Naive B cell (primary cell): ENCODE measurements at regions not wholly inside any gene's neighbourhood (a gene's known extent, or its start where the extent isn't known, plus 50 kb on each side); places are given as distances from the start of the nearest gene placed in this dataset.

Experiments used
- ATAC-seq, 2 donors: fragments of 150-1000 bp; cut with Tn5 transposase; 2 replicates each; pipeline ENCODE4 v1.10.0; 2021; ENCODE audit warnings: low read depth in 2 of 2, mild to moderate bottlenecking in 2 of 2, moderate library complexity in 2 of 2
- DNase-seq: peaks from one replicate; pipeline ENCODE4 v3.0.0; 2022
- H3K27ac Mint-ChIP-seq, 6 donors: one replicate each; pipeline ENCODE4 v1.8.0; 2020 to 2022; ENCODE audit warnings: mild to moderate bottlenecking in 6 of 6, mixed read lengths in 6 of 6, moderate library complexity in 5 of 6, inconsistent platforms in 2 of 6
- H3K27me3 Mint-ChIP-seq, 3 donors: one replicate each; pipeline ENCODE4 v1.8.0; 2021 to 2022; ENCODE audit warnings: mixed read lengths in 3 of 3, mild to moderate bottlenecking in 1 of 3
- H3K36me3 Mint-ChIP-seq, 2 donors: one replicate each; pipeline ENCODE4 v1.8.0; 2020 to 2022; ENCODE audit warnings: mixed read lengths in 2 of 2, inconsistent platforms in 1 of 2, mild to moderate bottlenecking in 1 of 2
- H3K4me1 Mint-ChIP-seq, 3 donors: one replicate each; pipeline ENCODE4 v1.8.0; 2020 to 2022; ENCODE audit warnings: mixed read lengths in 3 of 3, inconsistent platforms in 1 of 3, mild to moderate bottlenecking in 1 of 3, moderate library complexity in 1 of 3
- H3K4me3 Mint-ChIP-seq, 8 donors: one replicate each; pipeline ENCODE4 v1.8.0; 2020 to 2022; ENCODE audit warnings: mild to moderate bottlenecking in 8 of 8, mixed read lengths in 8 of 8, moderate library complexity in 8 of 8, inconsistent platforms in 2 of 8
- H3K9me3 Mint-ChIP-seq, 7 donors: one replicate each; pipeline ENCODE4 v1.8.0; 2020 to 2022; ENCODE audit warnings: mixed read lengths in 7 of 7, mild to moderate bottlenecking in 5 of 7, inconsistent platforms in 2 of 7, moderate library complexity in 1 of 7

DNA sequence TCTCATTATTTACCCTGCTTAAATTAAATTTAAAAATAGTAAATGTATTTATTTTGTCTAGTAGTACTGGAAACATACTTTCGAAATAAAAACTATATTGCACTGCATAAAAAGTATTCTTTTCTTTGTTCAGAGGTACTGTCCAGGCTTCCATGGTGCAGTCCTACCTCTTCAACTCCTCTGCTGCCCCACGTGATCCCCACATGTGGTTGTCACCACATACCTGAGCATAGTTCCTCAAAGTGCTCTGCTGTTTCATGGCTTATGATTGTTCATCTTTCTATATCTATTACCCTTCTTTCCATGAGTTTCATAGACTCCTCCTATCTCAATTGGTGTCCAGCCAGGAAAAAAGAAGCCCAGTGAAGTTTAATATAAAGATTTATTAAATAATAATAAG is 317.5 kb upstream of the OR4E1 start:
- no peaks in the 10 kb centered on the region for H3K36me3 Mint-ChIP-seq
- H3K27me3 Mint-ChIP-seq: peaks cover 36 to 50% (median 45%) of the 10 kb centered on the region in 3 donors
- no peaks in the 10 kb centered on the region for H3K4me1 Mint-ChIP-seq
- H3K9me3 Mint-ChIP-seq: peaks cover 0 to 4% (median 0%) of the 10 kb centered on the region in 7 donors
- no peak overlapping the region for H3K4me3 Mint-ChIP-seq
- H3K27ac Mint-ChIP-seq: no peak overlapping the region
- no peak for ATAC-seq
- DNase-seq: no peak

DNA sequence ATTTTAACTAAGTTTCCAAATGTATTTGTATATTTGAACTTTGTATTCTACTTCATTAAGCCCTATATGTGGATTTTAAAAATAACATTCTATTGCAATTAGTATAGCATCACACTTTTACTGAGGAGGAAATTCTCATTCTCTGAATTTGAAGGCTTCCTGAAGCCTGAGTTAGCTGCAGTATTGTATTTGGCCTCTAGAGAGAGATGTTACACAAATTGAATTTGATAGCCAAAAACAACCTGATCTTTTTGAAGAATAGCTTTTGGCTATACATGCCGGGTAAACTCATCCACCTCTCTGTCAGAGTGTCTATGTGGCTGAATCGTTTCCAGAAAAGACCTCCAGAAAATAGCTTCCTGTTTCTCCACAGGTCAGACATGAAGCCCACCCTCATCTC is 316.5 kb upstream of the OR4E1 start:
- no peaks in the 10 kb centered on the region for H3K36me3 Mint-ChIP-seq
- ATAC-seq: no peak
- H3K27me3 Mint-ChIP-seq: peaks cover 45 to 48% (median 46%) of the 10 kb centered on the region in 3 donors
- no peak for DNase-seq
- H3K27ac Mint-ChIP-seq: no peak overlapping the region
- no peak overlapping the region for H3K4me3 Mint-ChIP-seq
- H3K9me3 Mint-ChIP-seq: peaks cover 0 to 4% (median 0%) of the 10 kb centered on the region in 7 donors
- no peaks in the 10 kb centered on the region for H3K4me1 Mint-ChIP-seq

DNA sequence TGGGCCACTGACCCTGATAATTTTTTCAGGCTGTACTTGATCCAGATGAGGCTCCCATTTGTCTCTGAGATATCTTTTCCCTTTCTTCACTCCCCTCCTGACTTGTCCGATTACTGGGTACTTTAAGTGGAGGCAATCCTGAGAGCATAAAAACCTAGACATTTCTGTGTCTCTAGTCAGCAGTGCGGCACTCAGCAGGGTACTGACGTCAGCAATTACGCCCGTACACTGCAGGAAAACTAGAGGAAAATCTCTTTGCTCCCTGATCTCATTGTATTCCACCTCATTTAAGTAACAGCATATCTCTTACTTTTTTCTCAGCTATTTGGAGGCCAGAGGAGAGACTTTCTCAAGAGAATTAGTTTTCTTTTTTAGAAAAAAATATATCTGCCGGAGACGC is 315.5 kb upstream of the OR4E1 start:
- no peak for DNase-seq
- no peak for ATAC-seq
- Mint-ChIP-seq H3K4me3 (no peak overlapping the region), H3K9me3 (peaks cover 0 to 3% (median 0%) of the 10 kb centered on the region in 7 donors), H3K27ac (peak overlapping the region in 1 of 6 donors; percentile 2), H3K27me3 (peaks cover 41 to 45% (median 44%) of the 10 kb centered on the region in 3 donors), H3K4me1 (no peaks in the 10 kb centered on the region), H3K36me3 (no peaks in the 10 kb centered on the region)

DNA sequence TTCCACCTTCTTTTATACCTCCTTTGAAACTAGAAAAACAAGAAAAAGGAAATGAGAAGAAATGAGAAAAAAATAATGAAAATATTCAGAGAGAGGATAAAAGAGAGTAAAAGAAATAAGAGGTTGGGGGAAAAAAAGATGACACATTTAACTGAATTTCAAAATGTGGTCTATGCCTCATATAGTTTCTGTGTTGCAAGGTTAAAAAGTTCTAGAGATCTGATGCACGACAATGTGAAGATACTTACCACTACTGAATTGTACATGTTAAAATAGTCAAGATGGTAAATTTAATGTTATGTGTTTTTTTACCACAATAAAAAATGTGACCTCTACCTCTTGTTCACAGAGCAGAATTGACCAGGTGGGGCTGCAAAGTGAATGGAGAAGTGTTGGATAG is 314.8 kb upstream of the OR4E1 start:
- no peak for ATAC-seq
- Mint-ChIP-seq H3K27ac (no peak overlapping the region), H3K36me3 (no peaks in the 10 kb centered on the region), H3K9me3 (no peaks in the 10 kb centered on the region), H3K4me1 (no peaks in the 10 kb centered on the region), H3K4me3 (no peak overlapping the region), H3K27me3 (peaks cover 40 to 46% (median 41%) of the 10 kb centered on the region in 3 donors)
- no peak for DNase-seq

DNA sequence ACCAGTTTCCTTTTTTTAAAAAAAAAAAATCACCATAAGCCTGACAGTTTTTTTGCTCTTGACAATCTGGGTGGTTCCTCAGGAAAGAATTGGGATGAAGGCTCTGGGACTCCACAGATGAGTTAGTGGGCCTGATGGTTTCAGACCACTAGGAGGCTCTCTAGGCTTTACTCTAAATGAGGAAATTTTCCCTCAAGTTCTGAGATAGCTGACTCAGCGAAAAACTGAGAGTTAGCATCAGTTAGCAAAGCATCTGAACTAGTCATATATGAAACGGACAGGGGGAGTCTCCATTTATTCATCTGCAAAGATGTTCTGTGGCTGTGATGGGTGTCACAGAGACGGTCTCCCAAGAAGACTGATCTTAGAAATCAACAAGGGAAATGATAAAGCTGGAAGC is 314.3 kb upstream of the OR4E1 start:
- Mint-ChIP-seq H3K27ac (peak overlapping the region in 1 of 6 donors; percentile 38), H3K27me3 (peaks cover 36 to 44% (median 37%) of the 10 kb centered on the region in 3 donors), H3K36me3 (no peaks in the 10 kb centered on the region), H3K4me1 (no peaks in the 10 kb centered on the region), H3K9me3 (no peaks in the 10 kb centered on the region), H3K4me3 (no peak overlapping the region)
- DNase-seq (no peak), ATAC-seq (no peak)

DNA sequence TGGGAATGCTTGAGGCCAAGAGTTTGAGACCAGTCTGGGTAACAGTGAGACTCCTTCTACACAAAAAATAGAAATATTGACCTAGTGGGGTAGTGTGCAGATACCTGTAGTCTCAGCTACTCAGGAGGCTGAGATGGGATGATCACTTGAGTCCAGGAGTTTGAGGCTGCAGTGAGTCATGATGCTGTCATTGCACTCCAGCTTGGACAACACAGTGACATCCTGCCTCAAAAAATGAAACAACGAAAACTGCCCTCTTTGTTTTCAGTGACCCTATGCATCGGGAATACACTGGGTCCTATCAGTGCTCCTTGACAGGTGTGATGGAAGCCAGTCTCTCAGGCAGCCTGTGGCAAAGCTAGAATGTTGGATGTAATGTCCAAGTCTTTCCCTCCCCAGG is 311.5 kb upstream of the OR4E1 start:
- H3K9me3 Mint-ChIP-seq: peaks cover 0 to 2% (median 0%) of the 10 kb centered on the region in 7 donors
- no peak for DNase-seq
- H3K36me3 Mint-ChIP-seq: no peaks in the 10 kb centered on the region
- no peak overlapping the region for H3K4me3 Mint-ChIP-seq
- H3K27me3 Mint-ChIP-seq: peaks cover 18 to 32% (median 30%) of the 10 kb centered on the region in 3 donors
- no peaks in the 10 kb centered on the region for H3K4me1 Mint-ChIP-seq
- ATAC-seq: no peak
- no peak overlapping the region for H3K27ac Mint-ChIP-seq

DNA sequence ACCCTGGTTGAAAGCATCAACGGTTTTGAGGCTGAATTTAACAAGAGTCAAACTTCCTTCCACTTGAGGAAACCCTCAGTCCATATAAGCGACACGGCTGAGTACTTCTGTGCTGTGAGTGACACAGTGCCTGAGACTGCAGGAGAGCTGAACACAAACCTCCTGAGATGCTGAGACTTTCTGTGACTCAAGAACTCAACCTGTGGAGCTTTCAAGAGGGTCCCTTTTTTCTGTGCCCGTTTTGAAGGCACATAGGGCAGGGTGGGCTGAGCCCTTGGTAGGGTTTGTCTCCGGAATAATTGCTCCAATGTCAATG is 305.3 kb upstream of the OR4E1 start:
- H3K4me3 Mint-ChIP-seq: no peak overlapping the region
- no peaks in the 10 kb centered on the region for H3K4me1 Mint-ChIP-seq
- H3K36me3 Mint-ChIP-seq: no peaks in the 10 kb centered on the region
- peaks cover 0 to 4% (median 0%) of the 10 kb centered on the region in 7 donors for H3K9me3 Mint-ChIP-seq
- no peak for DNase-seq
- no peak overlapping the region for H3K27ac Mint-ChIP-seq
- no peak for ATAC-seq
- H3K27me3 Mint-ChIP-seq: peaks cover 38 to 46% (median 40%) of the 10 kb centered on the region in 3 donors

DNA sequence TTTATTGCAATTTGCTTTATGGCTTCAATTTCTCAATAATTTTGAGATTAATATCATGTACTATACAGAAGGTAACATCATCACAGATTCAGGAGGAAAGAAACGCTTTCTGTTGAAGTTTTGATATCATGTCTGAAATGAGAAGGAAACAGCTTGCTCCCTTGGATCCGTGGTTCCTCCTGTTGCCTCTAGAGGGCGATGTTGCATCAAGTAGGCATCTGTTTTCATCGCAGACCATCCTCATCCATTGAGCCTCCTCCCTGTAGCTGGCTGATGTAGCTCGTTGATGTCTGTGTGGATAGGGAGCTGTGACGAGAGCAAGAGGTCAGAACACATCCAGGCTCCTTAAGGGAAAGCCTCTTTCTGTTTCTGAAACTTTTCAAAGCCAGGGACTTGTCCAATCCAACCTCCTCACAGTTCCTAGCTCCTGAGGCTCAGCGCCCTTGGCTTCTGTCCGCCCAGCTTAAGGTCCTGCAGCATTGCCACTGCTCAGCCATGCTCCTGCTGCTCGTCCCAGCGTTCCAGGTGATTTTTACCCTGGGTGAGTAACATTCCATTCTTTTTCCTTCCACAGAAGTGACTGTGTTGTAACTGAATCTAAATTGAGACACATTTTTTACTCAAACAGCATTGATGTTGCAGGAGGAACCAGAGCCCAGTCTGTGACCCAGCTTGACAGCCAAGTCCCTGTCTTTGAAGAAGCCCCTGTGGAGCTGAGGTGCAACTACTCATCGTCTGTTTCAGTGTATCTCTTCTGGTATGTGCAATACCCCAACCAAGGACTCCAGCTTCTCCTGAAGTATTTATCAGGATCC is 304.8 kb upstream of the OR4E1 start:
- Mint-ChIP-seq H3K9me3 (peaks cover 0 to 4% (median 0%) of the 10 kb centered on the region in 7 donors), H3K27me3 (peaks cover 37 to 46% (median 38%) of the 10 kb centered on the region in 3 donors), H3K4me1 (no peaks in the 10 kb centered on the region), H3K4me3 (no peak overlapping the region), H3K36me3 (no peaks in the 10 kb centered on the region), H3K27ac (no peak overlapping the region)
- ATAC-seq: peak; percentile 37 to 41
- DNase-seq: peak; percentile 26

DNA sequence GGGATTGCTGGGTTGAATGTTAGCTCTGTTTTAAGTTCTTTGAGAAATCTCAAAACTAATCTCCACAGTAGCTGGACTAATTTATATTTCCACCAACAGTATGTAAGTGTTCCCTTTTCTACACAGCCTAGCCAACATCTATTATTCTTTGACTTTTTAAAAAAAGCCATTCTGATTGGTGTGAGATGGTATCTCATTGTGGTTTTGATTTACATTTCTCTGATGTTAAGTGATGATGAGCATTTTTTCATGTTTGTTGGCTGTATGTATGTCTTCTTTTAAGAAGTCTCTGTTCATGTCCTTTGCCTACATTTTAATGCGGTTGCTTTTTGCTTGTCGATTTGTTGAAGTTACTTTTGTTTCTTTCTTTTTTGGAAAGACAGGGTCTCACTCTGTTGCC is 301.1 kb upstream of the OR4E1 start:
- ATAC-seq (no peak), DNase-seq (no peak)
- Mint-ChIP-seq H3K4me3 (no peak overlapping the region), H3K4me1 (no peaks in the 10 kb centered on the region), H3K9me3 (peaks cover 0 to 4% (median 0%) of the 10 kb centered on the region in 7 donors), H3K36me3 (no peaks in the 10 kb centered on the region), H3K27me3 (peaks cover 27 to 59% (median 53%) of the 10 kb centered on the region in 3 donors), H3K27ac (no peak overlapping the region)

DNA sequence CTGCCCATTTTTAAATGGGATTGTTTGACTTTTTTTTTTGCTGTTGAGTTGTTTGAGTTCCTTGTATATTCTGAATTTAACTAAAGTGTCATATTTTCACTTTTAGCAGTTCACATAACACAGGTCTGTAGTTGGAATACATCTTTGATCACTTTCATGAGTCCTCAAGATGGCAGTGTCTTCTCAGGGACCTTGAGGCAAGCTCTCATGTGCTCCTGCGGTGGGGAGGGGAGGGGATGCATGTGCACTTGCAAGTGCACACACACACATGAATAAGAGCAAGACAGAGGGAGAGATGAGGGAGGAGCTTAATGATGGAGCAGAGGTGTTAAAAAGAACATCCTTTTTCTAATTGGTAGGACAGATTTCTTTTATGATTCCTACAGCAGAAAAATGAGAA is 291.4 kb upstream of the OR4E1 start:
- H3K9me3 Mint-ChIP-seq: peaks cover 0 to 5% (median 3%) of the 10 kb centered on the region in 7 donors
- no peaks in the 10 kb centered on the region for H3K4me1 Mint-ChIP-seq
- peak overlapping the region in 1 of 6 donors; percentile 2 for H3K27ac Mint-ChIP-seq
- H3K27me3 Mint-ChIP-seq: peaks cover 24 to 32% (median 30%) of the 10 kb centered on the region in 3 donors
- ATAC-seq (no peak), DNase-seq (no peak)
- H3K4me3 Mint-ChIP-seq: no peak overlapping the region
- H3K36me3 Mint-ChIP-seq: no peaks in the 10 kb centered on the region

DNA sequence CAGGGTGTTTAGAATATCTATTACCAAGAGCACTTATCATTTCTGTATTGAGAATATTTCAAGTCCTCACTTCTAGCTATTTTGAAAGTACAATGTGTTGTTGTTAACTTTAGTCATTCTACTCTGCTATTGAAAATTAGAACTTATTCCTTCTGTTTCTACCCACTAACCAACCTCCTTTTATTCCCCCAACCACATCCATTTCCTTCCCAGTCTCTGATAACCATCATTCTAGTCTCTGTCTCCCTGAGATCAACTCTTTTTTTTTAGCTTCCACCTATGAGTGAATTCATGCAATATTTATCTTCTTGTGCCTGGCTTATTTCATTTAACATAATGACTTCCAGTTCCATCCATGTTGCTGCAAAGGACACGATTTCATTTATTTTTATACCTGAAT is 290.6 kb upstream of the OR4E1 start:
- peaks cover 29 to 31% (median 30%) of the 10 kb centered on the region in 3 donors for H3K27me3 Mint-ChIP-seq
- peaks cover 0 to 5% (median 3%) of the 10 kb centered on the region in 7 donors for H3K9me3 Mint-ChIP-seq
- H3K4me3 Mint-ChIP-seq: no peak overlapping the region
- DNase-seq (no peak), ATAC-seq (no peak)
- no peak overlapping the region for H3K27ac Mint-ChIP-seq
- H3K4me1 Mint-ChIP-seq: no peaks in the 10 kb centered on the region
- no peaks in the 10 kb centered on the region for H3K36me3 Mint-ChIP-seq

DNA sequence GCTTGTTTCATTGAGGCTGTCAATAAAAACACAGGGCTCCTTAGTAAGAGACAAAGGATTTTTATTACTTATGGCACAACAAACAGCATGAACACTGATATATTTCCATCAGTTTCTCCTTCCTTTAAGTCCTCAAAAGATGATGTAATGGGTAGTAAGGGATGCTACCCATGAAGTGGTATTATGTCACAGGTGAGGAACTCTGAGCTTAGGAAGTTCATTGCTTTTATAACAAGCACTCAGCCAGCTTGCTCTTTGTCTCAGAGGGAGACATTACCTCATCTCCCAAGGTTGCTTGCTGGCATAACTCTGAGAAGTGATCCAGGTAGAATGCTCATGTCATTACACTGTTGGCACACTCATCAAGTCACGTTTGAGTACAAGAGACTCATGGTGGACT is 287.0 kb upstream of the OR4E1 start:
- peaks cover 25 to 41% (median 27%) of the 10 kb centered on the region in 3 donors for H3K27me3 Mint-ChIP-seq
- no peaks in the 10 kb centered on the region for H3K4me1 Mint-ChIP-seq
- no peak overlapping the region for H3K4me3 Mint-ChIP-seq
- DNase-seq: no peak
- no peak for ATAC-seq
- H3K27ac Mint-ChIP-seq: no peak overlapping the region
- peaks cover 4 to 25% (median 11%) of the 10 kb centered on the region in 7 donors for H3K9me3 Mint-ChIP-seq
- H3K36me3 Mint-ChIP-seq: peaks cover 0 to 4% of the 10 kb centered on the region in 2 donors

DNA sequence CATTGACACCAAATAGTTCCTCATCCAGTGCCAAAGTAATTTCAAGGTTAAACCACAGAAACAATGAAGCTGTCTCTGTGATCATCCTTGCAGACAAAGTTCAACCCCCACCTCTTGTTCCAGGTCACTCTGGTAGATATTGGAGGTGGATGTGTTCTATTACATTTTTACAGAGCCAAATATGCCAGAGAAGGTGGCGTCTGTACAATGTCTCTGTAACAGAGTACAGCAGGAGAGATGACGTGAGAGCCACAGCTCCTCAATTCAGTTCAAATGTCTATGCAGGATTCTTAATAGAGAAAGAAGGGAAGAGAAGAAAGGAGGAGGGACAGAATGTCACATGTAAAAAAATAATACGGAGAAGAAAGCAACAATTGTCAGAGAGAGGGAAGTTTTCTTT is 268.3 kb upstream of the OR4E1 start:
- H3K4me1 Mint-ChIP-seq: peaks cover 0 to 2% (median 0%) of the 10 kb centered on the region in 3 donors
- H3K27ac Mint-ChIP-seq: no peak overlapping the region
- no peak overlapping the region for H3K4me3 Mint-ChIP-seq
- H3K27me3 Mint-ChIP-seq: peaks cover 11 to 28% (median 23%) of the 10 kb centered on the region in 3 donors
- H3K36me3 Mint-ChIP-seq: no peaks in the 10 kb centered on the region
- no peaks in the 10 kb centered on the region for H3K9me3 Mint-ChIP-seq
- no peak for ATAC-seq
- DNase-seq: no peak
